DMS79 (cell line): ENCODE measurements at regions not wholly inside any gene's neighbourhood (a gene's known extent, or its start where the extent isn't known, plus 50 kb on each side); places are given as distances from the start of the nearest gene placed in this dataset.

Experiments used
- DNase-seq: peaks from one replicate; lab custom pipeline; 2025; lab: John Stamatoyannopoulos, UW

- no peak for DNase-seq
Measured at GRCh38 chr1:5005171-5005570, 350.8 kb downstream of the AJAP1 start.

- no peak for DNase-seq
Measured at GRCh38 chr1:5002676-5003075, 348.3 kb downstream of the AJAP1 start.

GRCh38 chr1:5001466-5001865 is 347.1 kb downstream of the AJAP1 start:
- DNase-seq: no peak

- no peak for DNase-seq
Measured at GRCh38 chr1:4986306-4986705, 331.9 kb downstream of the AJAP1 start.

DNA sequence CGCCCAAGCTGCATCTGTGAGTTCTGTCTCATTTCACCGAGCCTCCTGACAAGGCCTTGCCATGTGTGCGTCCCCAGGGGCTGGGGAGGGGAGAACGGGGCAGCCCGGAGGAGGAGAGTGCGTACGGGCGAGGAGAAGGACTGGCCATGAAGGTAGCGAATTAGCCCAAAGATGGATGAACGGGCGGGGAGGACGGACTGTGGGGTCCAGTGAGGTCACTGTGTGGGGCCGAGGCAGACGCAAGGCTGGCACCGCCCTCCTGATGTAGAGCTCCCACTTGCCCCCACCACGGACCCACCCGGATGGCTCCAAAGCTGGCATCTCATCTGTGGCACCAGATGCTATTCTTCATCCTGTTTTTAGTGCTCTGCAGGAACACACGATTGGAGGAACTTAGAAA is 330.4 kb downstream of the AJAP1 start:
- no peak for DNase-seq

- DNase-seq: no peak
Measured at GRCh38 chr1:4980211-4980610, 325.8 kb downstream of the AJAP1 start.

DNA sequence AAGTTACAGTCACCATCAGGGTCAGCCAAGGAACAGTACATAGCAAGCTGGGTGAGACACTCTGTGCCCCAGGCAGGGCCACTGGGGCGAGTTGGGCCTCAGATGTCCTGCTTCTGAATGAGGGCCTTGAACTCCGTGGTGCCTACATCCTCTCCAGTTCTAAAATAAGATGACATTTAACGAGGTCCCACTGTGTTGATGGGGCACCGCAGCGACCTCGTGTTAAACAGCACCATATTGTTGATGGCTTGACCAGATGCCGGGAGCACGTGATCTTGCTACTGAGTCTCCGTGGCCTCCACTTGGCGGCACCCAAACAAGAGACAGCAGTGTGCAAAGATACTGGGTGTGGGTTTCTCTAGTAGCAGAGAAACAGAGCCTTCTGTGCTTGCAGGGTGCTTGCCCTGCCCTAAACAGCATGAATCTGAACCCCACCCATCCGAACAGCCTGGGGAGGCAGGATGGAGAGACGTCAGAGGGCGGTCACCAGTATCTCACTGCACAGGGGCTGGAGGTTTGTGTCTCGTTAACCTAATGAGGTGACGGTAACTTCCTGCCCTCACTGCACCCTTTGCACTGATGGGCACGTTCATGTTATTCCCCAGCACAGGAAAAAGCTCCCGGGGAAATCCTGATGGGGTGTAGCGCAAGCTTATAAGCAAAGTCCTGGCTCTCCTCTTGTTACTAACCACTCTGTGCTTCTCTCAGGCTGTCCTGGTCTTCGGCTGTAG is 324.4 kb downstream of the AJAP1 start:
- DNase-seq: no peak

DNA sequence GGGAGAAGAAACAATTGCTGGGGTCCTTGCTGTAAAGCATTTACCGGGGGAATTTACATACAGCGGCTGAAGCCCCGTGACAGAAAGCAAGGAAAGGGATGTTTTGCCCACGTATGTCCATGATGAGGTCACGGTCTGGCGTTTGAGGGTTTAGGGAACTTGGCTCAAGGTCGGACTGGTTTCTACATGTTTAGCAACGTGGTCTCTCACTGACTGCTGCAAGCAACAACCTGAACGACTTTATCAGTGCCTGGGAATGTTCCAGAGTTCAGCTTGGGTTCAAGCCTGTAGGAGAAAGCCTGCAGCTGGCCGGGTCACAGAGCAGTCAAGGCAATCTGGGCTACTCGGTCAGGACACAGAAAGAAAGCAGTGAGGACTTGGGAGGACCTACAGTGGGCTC is 323.3 kb downstream of the AJAP1 start:
- no peak for DNase-seq

GRCh38 chr1:4976859-4977440 is 322.5 kb downstream of the AJAP1 start:
- DNase-seq: no peak

DNA sequence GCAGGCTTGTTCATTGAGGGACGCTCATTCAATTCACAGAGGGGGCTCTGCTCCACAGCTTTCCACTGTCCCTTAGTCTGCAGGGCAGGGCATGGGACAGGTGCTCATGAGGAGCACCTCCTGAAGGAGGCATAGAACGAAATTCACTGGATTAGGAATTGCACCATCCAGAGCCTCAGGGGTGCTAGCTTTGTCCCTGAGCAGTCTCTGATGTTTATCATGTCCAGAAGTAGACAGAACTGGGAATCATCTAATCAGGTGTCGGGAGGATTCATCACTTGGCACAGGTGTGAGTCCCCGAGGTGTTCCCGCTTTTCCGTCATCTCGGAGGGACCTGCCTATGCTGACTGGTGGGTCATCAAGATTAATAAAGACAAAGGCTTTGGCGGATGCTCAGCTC is 321.4 kb downstream of the AJAP1 start:
- DNase-seq: no peak

DNA sequence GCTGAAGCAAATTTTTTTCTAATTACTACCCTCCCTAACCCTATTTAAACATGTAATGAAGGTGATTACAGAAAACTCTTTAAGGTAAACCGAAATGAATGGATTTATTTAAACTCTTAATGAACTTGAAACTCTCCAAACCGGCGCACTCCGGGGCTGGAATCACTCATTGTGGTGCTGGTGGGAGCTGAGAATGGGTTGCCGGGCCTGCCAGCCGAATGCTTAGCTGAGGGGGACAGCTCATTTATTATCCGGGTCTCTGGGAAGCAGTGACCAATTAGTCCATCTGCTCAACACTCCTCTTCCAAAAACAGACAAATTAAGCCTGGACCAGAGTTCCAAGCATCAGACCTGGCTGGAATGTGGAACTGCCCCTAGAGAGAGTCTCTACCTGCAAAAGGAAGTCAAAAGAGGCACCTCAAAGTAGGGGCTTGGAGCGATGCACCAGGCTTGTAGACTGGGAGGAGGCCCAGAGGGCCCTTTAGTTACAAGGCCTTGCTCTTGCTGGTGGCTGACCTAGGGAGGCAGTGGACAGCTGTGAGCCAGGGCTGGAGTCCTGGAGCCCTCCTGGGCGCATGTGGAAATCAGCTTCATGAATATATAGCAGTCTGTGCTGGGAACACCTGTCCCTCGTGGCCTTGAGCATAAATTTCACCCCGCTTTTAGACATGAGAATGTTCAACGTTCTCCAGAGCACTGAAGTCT is 320.7 kb downstream of the AJAP1 start:
- no peak for DNase-seq

- no peak for DNase-seq
Measured at GRCh38 chr1:4973341-4973740, 318.9 kb downstream of the AJAP1 start.

GRCh38 chr1:4972761-4973320 is 318.4 kb downstream of the AJAP1 start:
- no peak for DNase-seq

- DNase-seq: no peak
Measured at GRCh38 chr1:4971666-4972065, 317.3 kb downstream of the AJAP1 start.

DNA sequence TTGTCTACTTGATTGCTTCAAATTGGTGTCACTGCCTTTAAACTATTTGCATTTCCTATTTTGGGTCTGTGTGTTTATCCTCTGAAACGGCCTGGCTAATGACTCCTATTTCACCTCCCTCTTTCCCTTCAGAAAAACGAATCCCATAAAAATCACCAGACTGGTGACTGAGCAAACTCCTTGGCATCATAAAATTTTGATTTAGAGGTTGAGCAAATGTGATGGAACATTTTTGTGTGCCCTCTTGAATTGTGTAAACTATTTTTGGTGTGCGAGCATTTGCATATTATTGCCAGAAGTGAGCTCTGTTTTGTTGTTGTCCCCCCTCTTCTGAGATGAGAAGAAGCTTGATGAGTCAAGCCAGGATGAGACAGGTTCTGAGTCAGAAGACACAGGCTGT is 316.1 kb downstream of the AJAP1 start:
- no peak for DNase-seq

GRCh38 chr1:4969556-4970129 is 315.2 kb downstream of the AJAP1 start:
- DNase-seq: no peak

DNA sequence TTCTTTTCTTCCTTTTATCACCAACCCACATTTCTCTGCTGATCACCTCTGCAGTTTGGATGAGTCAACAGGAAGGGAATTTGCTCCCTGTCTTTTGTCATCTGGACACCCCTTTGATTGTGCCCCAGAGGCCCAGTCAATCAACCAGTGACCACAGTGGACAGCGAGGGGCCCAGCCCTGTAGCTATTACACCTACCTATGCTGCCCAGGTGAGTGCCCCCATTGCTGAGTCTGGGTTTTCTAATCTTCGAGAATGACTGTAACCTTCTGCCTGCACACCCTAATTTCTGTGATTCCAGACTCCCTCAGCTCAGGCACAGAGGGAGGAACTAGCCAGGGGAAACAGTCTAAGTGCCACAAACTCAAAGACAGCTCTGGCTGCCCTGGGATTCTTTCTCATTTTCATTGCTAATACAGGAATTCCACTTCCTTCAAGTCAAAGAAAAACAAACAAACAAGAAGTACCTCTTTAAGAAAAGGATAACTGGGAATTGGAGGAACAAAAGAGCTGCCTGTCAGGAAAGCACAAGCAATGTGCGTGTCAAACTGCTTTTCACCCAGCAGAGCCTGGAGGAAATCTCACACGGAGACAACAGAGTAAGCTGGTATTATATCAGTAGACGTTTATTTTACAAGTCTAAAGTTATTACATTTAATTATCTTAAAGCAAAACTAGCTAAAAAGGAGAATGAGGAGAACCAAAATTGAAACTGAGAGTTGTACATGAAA is 311.1 kb downstream of the AJAP1 start:
- DNase-seq: no peak

GRCh38 chr1:4964634-4965345 is 310.4 kb downstream of the AJAP1 start:
- no peak for DNase-seq

- no peak for DNase-seq
Measured at GRCh38 chr1:4963251-4963650, 308.8 kb downstream of the AJAP1 start.

GRCh38 chr1:4962836-4963235 is 308.4 kb downstream of the AJAP1 start:
- no peak for DNase-seq

- no peak for DNase-seq
Measured at GRCh38 chr1:4961935-4962645, 307.7 kb downstream of the AJAP1 start.
